ENCODE measurements at regions not wholly inside any gene's neighbourhood (a gene's known extent, or its start where the extent isn't known, plus 50 kb on each side); places are given as distances from the start of the nearest gene placed in this dataset.

GRCh38 chr4:71262161-71262560, 76.7 kb upstream of the SLC4A4 start:
- Histone ChIP-seq H3K9ac (replicated peaks in 1 of 4; ENCODE audit: extremely low read depth in 1 of 4, low read depth in 3 of 4, low read length in 3 of 4) (no peak overlapping the region), H3K18ac (ENCODE audit: extremely low read depth, low read length) (no peak overlapping the region), H2BK5ac (ENCODE audit: low read depth, low read length) (no peak overlapping the region), H3K4me2 (ENCODE audit: insufficient read depth in 1 of 2, low read depth in 2 of 2, low read length in 2 of 2) (no peak overlapping the region), H3K23me2 (ENCODE audit: low read depth, low read length) (no peaks in the 10 kb centered on the region), H3K4me1 (replicated peaks in 1 of 4; ENCODE audit: control insufficient read depth in 3 of 4, insufficient read depth in 4 of 4, low read length in 3 of 4) (peaks cover 0 to 5% (median 0%) of the 10 kb centered on the region in 4 experiments; a peak in 1 of 7 replicates), H3K56ac (replicated peaks; ENCODE audit: insufficient read length, low read depth, low read length) (no peak overlapping the region), H2BK20ac (ENCODE audit: low read length) (no peak overlapping the region), H3K79me2 (ENCODE audit: control insufficient read depth in 1 of 2, insufficient read depth in 2 of 2, low read length in 2 of 2) (no peaks in the 10 kb centered on the region), H4K5ac (ENCODE audit: insufficient read length, low read depth, low read length) (no peak overlapping the region), H2BK12ac (ENCODE audit: low read depth, low read length) (no peak overlapping the region), H3K36me3 (ENCODE audit: control insufficient read depth in 2 of 4, insufficient read depth in 4 of 4, low read length in 3 of 4) (no peaks in the 10 kb centered on the region), H2BK120ac (replicated peaks; ENCODE audit: low read depth, low read length) (no peak overlapping the region), H2AFZ (ENCODE audit: low read length) (no peak overlapping the region), H4K8ac (ENCODE audit: extremely low read depth, insufficient read depth, low read length) (no peak overlapping the region), H4K91ac (replicated peaks; ENCODE audit: insufficient read length, low read length) (no peak overlapping the region), H2BK15ac (ENCODE audit: low read length) (no peak overlapping the region), H3K23ac (ENCODE audit: insufficient read length) (no peak overlapping the region), H2AK5ac (ENCODE audit: low read depth, low read length) (no peak overlapping the region), H3K27ac (ENCODE audit: low read depth, low read length) (no peak overlapping the region), H3K4ac (replicated peaks; ENCODE audit: insufficient read length, low read depth, low read length) (no peak overlapping the region), H3K79me1 (ENCODE audit: low read depth, low read length) (no peaks in the 10 kb centered on the region; the same call in 1 of the 2 replicates), H4K20me1 (replicated peaks in 1 of 2; ENCODE audit: control insufficient read depth in 1 of 2, insufficient read depth in 2 of 2, low read length in 2 of 2) (no peaks in the 10 kb centered on the region), H3K9me3 (ENCODE audit: insufficient read depth in 2 of 2, low read depth in 1 of 2, low read length in 1 of 2) (no peaks in the 10 kb centered on the region), H3K4me3 (ENCODE audit: extremely low read depth in 1 of 4, insufficient read depth in 2 of 4, low read depth in 3 of 4, low read length in 4 of 4) (no peak overlapping the region), H3K27me3 (replicated peaks in 1 of 4; ENCODE audit: control insufficient read depth in 3 of 4, extremely low read depth in 1 of 4, insufficient read depth in 3 of 4, low read length in 3 of 4) (no peaks in the 10 kb centered on the region), H3K14ac (ENCODE audit: insufficient read length) (no peak overlapping the region)
- no peak for FAIRE-seq
- ChIA-PET CTCF (ENCODE audit: partially characterized antibody) (no interaction called here), POLR2A (ENCODE audit: partially characterized antibody) (no interaction called here)
- no peak for DNase-seq (ENCODE audit: low read depth in 1 of 2, low spot score in 2 of 2)
- 90% methylated on average over 3 of the region's 3 CpGs; no CpG with 5 or more reads in 1 of the 2 experiments for WGBS, 2 experiments (ENCODE audit: extremely low coverage in 1 of 2, insufficient coverage in 1 of 2, insufficient read length in 1 of 2, insufficient replicate concordance in 2 of 2, low coverage in 1 of 2, low lambda C conversion rate in 2 of 2, missing lambda C conversion rate in 1 of 2)
- TF ChIP-seq BCL11A (IDR thresholded peaks at IDR 0.05; ENCODE audit: low read depth in 2 of 2, low read length in 2 of 2) = no peak
- TF ChIP-seq GABPA (IDR thresholded peaks at IDR 0.05; ENCODE audit: borderline replicate concordance, insufficient read depth, low read length) = no peak
- TF ChIP-seq EGR1 (IDR thresholded peaks at IDR 0.05; ENCODE audit: borderline replicate concordance, low read depth, low read length) = no peak
- no peak for TF ChIP-seq HDAC6 (IDR thresholded peaks at IDR 0.05; ENCODE audit: low read depth, low read length)
- no peak for TF ChIP-seq TBP (IDR thresholded peaks at IDR 0.05; ENCODE audit: low read depth, low read length)
- TF ChIP-seq USF2 (IDR thresholded peaks at IDR 0.05; ENCODE audit: low read length) = no peak
- TF ChIP-seq EP300 (IDR thresholded peaks at IDR 0.05; ENCODE audit: borderline replicate concordance in 1 of 2, low read depth in 2 of 2, low read length in 2 of 2) = no peak
- no peak for TF ChIP-seq MAFK (IDR thresholded peaks at IDR 0.05; ENCODE audit: low read depth, low read length)
- TF ChIP-seq BACH1 (IDR thresholded peaks at IDR 0.05; ENCODE audit: low read length) = no peak
- TF ChIP-seq CREB1 (IDR thresholded peaks at IDR 0.05) = no peak
- TF ChIP-seq RAD21 (IDR thresholded peaks at IDR 0.05 in 1 of 2, conservative IDR thresholded peaks at IDR 0.05 in 1 of 2; ENCODE audit: low read depth in 2 of 2, low read length in 2 of 2) = no peak
- no peak for TF ChIP-seq TAF7 (optimal IDR thresholded peaks at IDR 0.05; ENCODE audit: borderline replicate concordance, low read depth, low read length)
- TF ChIP-seq JUN (IDR thresholded peaks at IDR 0.05; ENCODE audit: low read depth, low read length) = no peak
